ENCODE measurements at regions not wholly inside any gene's neighbourhood (a gene's known extent, or its start where the extent isn't known, plus 50 kb on each side); places are given as distances from the start of the nearest gene placed in this dataset.
A peak's percentile ranks its signal among the peaks of the same experiment; 100 is the strongest.
"Not testable (repeated sequence)": the region's sequence is repeated elsewhere in the genome, so short reads cannot be mapped to it uniquely, and the experiment has no call there.

- DNase-seq, result no peak
Observed at GRCh38 chr6:154923199-154923869, 71.8 kb upstream of the TIAM2 start.

DNA sequence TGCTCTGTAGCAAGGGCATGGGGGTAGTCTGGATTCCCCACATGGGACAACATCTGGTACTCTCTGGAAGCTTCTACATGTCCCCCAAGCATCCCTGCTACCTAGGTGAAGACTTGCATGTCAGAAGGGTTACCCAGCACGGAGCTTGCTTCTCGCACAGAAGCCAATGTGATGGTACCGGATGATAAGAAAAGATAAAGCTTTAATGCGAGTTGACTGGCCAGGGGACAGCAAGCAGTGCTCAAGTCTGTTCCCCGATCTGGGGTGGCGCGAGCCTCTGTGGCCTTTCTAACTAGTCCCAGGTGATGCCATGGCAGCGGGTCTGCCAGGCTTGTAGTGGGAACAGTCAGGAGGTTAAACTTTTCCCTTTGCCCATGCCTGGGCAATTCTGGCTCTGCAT is 70.0 kb upstream of the TIAM2 start:
- DNase-seq, result no peak

DNA sequence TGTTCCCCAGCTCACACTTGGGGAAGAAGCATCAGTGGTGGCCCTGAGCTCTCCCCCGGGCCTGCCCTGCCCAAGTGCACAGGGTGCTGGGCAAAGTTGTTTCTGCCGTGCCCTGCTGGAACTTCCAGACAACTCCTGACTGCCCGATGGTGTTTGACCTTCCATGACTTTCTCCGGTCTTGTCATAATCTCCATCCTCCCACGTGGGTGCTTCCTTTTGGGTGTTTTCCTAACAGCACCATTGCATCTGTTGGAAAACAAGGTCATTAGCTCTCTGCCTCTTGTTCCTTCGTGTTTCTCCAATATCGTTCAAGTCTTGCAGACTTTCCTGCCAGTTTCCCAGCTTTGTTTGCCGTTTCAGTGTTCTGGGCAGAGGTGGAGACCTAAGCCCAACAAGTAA is 68.7 kb upstream of the TIAM2 start:
- DNase-seq, result no peak

GRCh38 chr6:154928325-154928922 is 66.7 kb upstream of the TIAM2 start:
- DNase-seq, result peak; percentile 62

DNA sequence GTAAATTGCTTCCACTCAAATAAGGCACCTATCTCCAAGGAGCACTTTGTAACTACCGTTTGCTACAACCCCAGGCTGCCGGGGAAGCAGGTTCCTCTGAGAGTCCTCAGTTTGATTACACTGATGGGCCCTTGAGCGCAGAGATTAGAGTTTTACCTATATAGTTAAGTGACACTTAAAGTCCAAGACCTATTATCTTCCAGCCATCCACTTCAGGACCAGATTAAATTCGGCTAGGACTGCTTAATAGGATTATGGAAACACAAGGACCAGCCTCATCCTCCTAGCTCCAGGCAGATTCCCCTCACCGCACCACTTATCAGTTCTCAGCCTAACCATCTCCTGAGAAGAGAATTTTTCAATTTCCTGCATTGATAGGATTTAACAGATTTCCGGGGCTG is 64.7 kb upstream of the TIAM2 start:
- DNase-seq, result no peak

DNA sequence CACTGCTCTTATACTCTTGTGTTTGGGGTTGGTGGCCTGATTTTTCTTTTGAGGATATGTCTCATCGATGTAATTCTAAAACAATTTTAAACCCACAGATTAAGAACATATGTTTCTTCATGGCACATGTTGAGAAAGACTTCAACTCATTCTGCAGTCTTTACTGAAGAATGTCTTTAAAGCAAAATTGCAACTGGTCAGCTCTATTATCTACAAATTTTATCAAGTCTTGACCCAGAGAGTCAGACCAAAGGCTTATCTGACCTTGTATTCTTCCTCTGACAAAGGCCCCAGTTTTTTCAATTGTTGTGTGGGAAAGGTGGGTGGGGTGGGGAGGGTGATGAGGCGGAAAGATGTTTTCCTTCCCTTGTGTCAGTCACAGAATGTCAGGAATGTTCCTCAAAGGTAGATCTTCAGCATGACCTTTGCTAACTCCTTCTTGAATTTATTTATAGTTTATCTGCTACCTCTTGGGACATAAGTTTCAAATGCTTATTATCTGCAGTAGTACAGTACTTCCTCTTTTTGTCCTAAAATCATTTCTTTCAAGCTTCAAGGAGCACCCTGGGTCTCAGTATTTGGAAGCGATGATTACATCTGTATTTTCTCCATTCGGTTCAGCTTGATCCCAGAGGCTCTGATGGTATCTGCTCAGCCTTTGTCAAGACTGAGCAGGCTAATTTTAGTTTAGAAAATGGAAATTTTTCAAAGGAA is 63.2 kb upstream of the TIAM2 start:
- no peak for DNase-seq

GRCh38 chr6:154932515-154933027 is 62.5 kb upstream of the TIAM2 start:
- no peak for DNase-seq

DNA sequence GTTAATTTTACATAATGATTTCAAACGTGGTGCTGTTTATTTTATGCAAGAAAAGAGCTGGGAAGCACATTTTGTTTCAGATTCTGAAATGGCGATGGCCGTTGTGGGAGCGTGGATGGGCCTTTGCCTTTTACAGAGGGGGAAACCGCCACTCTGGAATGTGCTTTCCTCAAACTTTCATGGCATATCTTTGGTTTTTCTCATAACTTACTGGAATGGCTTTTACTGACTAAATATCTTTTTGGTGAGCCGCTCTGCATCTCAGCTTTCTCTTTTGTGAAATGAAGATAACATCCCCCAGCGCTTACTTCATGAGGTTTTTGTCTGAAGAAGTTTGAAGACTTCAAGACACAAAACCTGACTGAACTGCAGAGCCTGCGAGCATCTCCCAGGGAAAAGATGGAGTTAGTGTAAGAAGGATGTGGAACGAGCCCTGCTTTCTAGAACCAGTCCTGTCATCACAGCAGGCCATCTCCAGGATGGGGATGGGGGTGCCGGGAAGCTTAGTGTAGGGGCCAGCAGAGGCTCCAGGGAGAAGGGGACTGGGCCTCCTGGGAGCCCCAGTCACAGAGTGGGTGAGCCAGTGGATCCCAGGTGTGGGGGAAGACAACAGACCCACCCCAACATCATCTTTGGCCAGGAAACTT is 61.8 kb upstream of the TIAM2 start:
- no peak for DNase-seq

- DNase-seq, result no peak
Observed at GRCh38 chr6:154937306-154938220, 57.6 kb upstream of the TIAM2 start.

GRCh38 chr6:154938221-154938580 is 56.9 kb upstream of the TIAM2 start:
- DNase-seq, result peak; percentile 67

GRCh38 chr6:154938727-154939285 is 56.3 kb upstream of the TIAM2 start:
- not testable (repeated sequence) for DNase-seq

DNA sequence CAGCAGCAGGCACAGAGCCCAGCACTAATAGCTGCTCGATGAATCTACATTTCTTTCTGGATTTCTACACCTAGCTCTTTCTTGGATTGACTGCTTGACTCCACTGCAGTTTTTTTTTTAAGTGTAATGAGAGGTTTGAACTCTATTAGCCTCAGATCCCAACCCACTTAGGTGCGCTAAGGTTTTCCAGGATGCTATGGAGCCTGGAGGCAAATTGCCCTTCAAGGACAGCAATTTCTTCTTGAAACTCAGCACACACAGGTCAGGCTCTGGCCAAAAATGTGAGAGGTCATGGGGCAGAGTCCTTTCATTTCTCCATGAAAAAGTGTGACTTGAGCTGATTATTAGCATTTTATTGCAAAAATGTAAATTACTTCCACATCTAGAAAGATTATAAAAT is 52.3 kb upstream of the TIAM2 start:
- DNase-seq, result no peak

- no peak for DNase-seq
Observed at GRCh38 chr6:154945271-154945890, 49.7 kb upstream of the TIAM2 start.
